C4-2B (cell line): ENCODE measurements at regions not wholly inside any gene's neighbourhood (a gene's known extent, or its start where the extent isn't known, plus 50 kb on each side); places are given as distances from the start of the nearest gene placed in this dataset.

Experiments
- CTCF ChIP-seq: fragments of 450-650 bp; conservative IDR thresholded peaks from 2 replicates; pipeline ENCODE4 v1.5.1; 2017; ENCODE audit warnings: mild to moderate bottlenecking
- ZFX ChIP-seq: fragments of 450-650 bp; IDR thresholded peaks from 2 replicates; pipeline ENCODE4 v1.6.1; 2017

DNA sequence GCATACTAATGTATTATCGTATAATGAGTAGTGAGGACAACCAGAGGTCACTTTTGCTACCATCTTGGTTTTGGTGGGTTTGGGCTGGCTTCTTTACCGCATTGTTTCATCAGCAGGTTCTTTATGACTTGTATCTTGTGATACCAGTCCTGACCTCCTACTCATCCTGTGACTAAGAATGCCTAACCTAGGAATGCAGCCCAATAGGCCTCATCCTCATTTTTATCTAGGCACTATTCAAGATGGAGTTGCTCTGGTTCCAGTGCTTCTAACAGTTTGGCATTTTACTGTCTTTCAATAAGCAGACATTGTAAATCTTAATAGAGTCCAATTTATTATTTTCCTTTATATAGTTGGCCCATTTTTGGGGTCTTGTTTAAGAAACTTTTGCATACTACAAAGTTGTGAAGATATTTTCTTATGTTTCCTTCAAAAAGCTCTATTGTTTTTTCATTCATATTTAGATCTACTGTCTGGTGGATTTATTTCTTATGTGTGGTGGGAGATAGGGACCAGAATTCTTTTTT, 60.8 kb upstream of the RNU6-1 start:
- TF ChIP-seq CTCF: no peak
- no peak for TF ChIP-seq ZFX
